GM21447 (cell line): ENCODE measurements at regions not wholly inside any gene's neighbourhood (a gene's known extent, or its start where the extent isn't known, plus 50 kb on each side); places are given as distances from the start of the nearest gene placed in this dataset.
A peak's percentile ranks its signal among the peaks of the same experiment; 100 is the strongest.

Experiments used
- ATAC-seq: cut with Tn5 transposase; IDR thresholded peaks from one replicate; pipeline ENCODE4 v1.9.1; 2021; ENCODE audit not compliant: unreplicated experiment

GRCh38 chr14:32254952-32255679 is 52.0 kb upstream of the RNU6-8 start:
- ATAC-seq = peak; percentile 44

DNA sequence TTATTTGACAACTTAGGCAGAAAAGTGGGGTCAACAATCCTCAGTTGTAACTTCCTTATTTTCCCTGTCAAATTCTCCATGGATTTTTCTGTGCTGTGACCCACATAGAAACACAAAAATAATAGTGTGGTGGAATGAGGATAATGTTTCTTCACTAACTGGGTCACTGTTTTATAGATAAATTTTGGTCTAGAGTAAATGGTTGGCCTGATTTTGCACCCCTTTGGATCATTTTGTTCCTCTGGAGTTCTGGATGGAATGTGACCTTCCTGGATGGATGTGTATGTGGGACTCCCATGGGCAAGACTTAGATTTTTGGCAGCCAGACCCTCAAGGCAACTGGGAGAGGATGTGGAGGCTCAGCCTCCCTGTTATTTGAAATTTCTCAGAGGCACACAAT is 52.7 kb upstream of the RNU6-8 start:
- no peak for ATAC-seq

DNA sequence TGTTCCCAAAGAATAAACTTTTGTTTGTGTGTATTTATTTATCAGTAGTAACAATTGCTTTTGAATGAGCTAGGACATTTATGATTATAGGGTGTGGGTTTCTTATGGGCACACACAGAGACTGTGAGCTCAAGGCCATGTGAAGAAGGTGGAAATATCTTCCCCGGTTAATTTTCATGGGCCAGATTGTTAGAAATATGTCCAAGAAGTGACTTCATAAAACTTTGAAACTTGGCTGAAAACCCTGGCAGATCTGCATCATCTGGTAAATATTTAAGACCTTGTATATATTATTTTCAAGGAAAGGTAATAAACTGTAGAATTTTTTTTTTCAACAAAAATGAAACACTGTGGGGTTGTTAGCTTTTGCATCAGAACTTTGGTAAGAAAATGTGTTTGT is 53.5 kb upstream of the RNU6-8 start:
- ATAC-seq = no peak

DNA sequence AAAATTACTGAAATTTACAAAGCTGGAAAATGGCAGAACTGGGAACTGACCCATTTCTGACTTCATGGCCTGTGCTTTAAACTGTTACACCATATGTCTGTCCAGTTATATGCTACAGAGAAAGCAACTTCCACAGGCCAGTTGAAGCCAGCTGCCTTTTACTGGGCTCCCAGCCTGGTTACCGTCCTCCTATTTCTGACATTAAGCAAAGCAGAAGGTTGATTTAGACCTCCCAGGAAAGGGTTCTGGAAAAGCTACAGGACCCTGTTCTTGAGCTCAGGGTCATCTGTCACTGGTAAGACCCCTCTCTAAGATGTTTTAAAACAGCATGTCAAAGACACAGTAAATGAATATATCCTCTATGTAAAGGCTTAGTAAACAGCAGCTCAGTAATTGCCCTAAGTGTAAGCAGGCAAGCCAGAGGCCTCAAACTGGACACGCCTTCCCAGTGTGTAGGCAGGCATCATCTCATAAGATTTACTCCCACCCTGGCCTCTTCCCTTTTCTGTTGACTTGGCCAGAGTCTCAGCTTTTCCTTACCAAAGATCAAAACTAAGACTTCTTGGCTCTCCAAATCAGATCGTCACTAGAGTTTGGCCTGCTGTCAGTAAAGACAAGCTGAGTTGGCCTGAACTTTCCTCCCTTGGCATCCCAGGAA is 55.4 kb upstream of the RNU6-8 start:
- no peak for ATAC-seq

DNA sequence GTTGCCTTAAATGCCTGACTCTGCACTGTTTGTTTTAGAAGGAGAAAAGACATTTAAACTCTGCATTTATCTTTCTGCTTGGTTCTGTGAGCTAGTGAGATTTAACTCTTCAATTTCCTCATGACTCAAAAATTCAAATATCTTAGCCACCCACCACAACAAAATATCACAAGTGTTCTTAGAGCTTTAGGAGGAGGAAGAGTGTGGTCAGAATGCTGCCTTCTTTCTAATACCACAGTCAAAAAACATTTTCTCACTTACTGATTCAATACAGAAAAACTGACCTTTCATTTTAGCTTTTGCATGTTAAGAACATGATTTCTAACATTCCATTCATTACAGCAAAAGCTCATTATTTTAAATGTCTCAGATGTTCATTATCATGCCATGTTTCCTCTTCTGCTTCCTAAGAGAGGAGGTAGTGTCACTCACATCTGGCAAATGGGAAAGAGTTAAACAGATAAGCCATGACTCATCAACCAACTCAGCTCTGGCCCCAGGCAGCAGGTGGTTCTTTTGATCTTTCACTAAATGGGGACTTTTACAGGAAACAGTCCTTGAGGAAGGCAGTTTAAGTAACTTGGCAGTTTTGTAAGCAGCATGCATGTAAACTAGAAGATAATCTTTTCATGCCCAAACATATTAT is 56.4 kb upstream of the RNU6-8 start:
- peak; percentile 93 for ATAC-seq

DNA sequence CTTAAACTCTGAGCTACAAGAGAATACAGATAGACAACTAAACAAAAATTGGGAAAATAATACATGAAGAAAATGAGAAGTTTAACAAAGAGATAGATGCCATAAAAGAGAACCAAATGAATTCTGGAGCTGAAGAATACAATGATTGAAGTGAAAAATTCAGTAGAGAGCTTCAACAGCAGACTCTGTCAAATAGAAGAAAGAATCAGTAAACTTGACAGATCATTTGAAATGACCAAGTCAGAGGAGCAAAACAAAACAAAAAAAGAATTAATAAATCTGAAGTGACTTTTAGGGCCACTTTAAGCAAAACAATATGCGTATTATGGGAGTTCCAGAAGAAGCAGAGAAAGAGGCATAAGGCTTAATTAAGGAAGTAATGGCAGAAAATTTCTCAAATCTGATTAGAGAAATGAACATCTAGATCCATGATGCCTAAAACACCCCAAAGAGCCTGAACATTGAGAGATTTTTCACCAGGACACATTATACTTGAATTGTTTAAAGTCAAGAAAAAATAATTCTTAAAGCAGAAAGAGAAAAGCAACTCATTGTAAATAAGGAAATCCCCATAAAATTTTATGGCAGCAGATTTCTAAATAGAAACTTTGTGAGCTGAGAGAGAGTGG is 61.0 kb upstream of the RNU6-8 start:
- ATAC-seq = no peak

- no peak for ATAC-seq
Observed at GRCh38 chr14:32265584-32265983, 62.5 kb upstream of the RNU6-8 start.

GRCh38 chr14:32277998-32278397 is 51.1 kb upstream of the AKAP6 start:
- no peak for ATAC-seq
